Ishikawa (cell line): ENCODE measurements at regions not wholly inside any gene's neighbourhood (a gene's known extent, or its start where the extent isn't known, plus 50 kb on each side); places are given as distances from the start of the nearest gene placed in this dataset.

ENCODE experiments used
- CEBPB ChIP-seq: IDR thresholded peaks from 2 replicates; pipeline ENCODE4 v1.6.1; 2012
- CREB1 ChIP-seq: IDR thresholded peaks from 2 replicates; pipeline ENCODE4 v1.6.1; 2012; ENCODE audit warnings: low read depth
- EGR1 ChIP-seq: IDR thresholded peaks from 2 replicates; pipeline ENCODE4 v1.6.1; 2012
- EP300 ChIP-seq: IDR thresholded peaks from 2 replicates; pipeline ENCODE4 v1.6.1; 2012; ENCODE audit warnings: borderline replicate concordance
- FOXM1 ChIP-seq: IDR thresholded peaks from 2 replicates; pipeline ENCODE4 v1.6.1; 2012; ENCODE audit warnings: low read depth, borderline replicate concordance
- NFIC ChIP-seq: IDR thresholded peaks from 2 replicates; pipeline ENCODE4 v1.6.1; 2012
- RAD21 ChIP-seq: IDR thresholded peaks from 2 replicates; pipeline ENCODE4 v1.6.1; 2012; ENCODE audit warnings: low read depth
- REST ChIP-seq: IDR thresholded peaks from 2 replicates; pipeline ENCODE4 v1.6.1; 2012; ENCODE audit warnings: low read depth, mild to moderate bottlenecking
- TAF1 ChIP-seq: IDR thresholded peaks from 2 replicates; pipeline ENCODE4 v1.6.1; 2012; ENCODE audit warnings: low read depth, mild to moderate bottlenecking
- TCF12 ChIP-seq: IDR thresholded peaks from 2 replicates; pipeline ENCODE4 v1.6.1; 2012; ENCODE audit warnings: low read depth
- TEAD4 ChIP-seq: IDR thresholded peaks from 2 replicates; pipeline ENCODE4 v1.6.1; 2012
- YY1 ChIP-seq: IDR thresholded peaks from 2 replicates; pipeline ENCODE4 v1.6.1; 2012; ENCODE audit warnings: low read depth
- ZBTB7A ChIP-seq: IDR thresholded peaks from 2 replicates; pipeline ENCODE4 v1.6.1; 2012; ENCODE audit warnings: low read depth
- TF ChIP-seq, protein P1 (sequence below): IDR thresholded peaks from 2 replicates; pipeline ENCODE4 v1.6.1; 2012
- TF ChIP-seq, protein P2 (sequence below): IDR thresholded peaks from 2 replicates; pipeline ENCODE4 v1.6.1; 2012

DNA sequence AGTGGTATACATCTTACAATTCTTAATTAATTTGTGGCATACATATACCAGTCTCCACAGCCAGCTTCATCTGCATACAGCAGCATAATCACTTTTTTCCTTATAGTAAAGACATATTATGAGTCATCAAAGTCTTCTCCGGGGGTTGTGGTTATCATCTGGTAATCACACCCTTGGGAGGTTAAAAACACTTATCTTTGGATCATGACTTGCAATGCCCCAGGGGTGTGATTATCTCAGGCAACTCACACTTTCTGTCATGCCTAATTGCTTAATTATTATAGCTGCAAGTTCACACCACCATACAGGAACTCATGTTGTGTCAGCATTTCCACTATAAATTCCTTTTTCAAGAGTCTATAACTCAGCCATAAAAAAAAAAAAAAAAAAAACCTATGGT, 218.4 kb downstream of the ANXA1 start:
- TF ChIP-seq EGR1 (no peak), TAF1 (no peak), ZBTB7A (no peak), NFIC (no peak), REST (no peak), TCF12 (no peak), TEAD4 (no peak), FOXM1 (no peak)

DNA sequence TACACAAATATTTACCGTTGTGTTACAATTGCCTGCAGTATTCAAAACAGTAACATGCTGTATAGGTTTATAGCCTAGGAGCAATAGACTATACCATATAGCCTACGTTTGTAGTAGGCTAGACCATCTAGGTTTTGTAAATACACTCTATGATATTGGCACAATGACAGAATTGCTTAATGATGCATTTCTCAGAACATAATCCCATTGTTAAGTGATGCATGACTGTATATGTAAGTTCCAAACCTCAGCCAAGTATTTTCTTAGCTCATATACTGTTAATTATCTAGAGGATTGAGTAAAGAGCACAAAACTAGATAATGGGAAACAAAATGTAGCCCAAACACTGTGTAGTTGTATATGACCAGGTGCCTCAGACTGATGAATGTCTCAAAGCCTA, 220.1 kb downstream of the ANXA1 start:
- TF ChIP-seq NFIC (peak; percentile 80), YY1 (no peak), TEAD4 (no peak; the same call in 1 of the 2 replicates), RAD21 (no peak), ZBTB7A (no peak), TAF1 (no peak), EP300 (peak; percentile 33; the same call in 1 of the 2 replicates), TCF12 (no peak)
- TF ChIP-seq, protein P1, sequence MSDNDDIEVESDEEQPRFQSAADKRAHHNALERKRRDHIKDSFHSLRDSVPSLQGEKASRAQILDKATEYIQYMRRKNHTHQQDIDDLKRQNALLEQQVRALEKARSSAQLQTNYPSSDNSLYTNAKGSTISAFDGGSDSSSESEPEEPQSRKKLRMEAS: no peak

DNA sequence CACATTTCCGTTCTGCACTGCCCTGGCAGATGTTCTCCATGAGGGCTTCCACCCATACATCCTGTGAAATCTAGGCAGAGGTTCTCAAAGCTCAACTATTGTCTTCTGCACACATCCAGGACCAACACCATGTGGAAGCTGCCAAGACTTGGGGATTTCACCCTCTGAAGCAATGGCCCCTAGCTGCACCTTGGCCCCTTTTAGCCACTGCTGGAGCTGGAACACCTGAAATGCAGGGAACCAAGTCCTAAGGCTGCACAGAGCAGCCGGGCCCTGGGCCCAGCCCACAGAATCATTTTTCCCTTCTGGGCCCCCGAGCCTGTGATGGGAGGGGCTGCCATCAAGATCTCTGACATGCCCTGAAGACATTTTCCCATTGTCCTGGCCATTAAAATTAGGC, 228.7 kb downstream of the ANXA1 start:
- TF ChIP-seq TCF12 (no peak), TAF1 (no peak), FOXM1 (no peak), ZBTB7A (no peak), TEAD4 (no peak), REST (no peak), EP300 (no peak), NFIC (no peak), EGR1 (no peak), RAD21 (no peak), CREB1 (no peak), YY1 (no peak), CEBPB (no peak)
- TF ChIP-seq, protein P1: no peak
- TF ChIP-seq, protein P2, sequence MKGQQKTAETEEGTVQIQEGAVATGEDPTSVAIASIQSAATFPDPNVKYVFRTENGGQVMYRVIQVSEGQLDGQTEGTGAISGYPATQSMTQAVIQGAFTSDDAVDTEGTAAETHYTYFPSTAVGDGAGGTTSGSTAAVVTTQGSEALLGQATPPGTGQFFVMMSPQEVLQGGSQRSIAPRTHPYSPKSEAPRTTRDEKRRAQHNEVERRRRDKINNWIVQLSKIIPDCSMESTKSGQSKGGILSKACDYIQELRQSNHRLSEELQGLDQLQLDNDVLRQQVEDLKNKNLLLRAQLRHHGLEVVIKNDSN: no peak

- TF ChIP-seq, protein P1: no peak
- TF ChIP-seq, protein P2: no peak
- TF ChIP-seq TCF12 (no peak), RAD21 (no peak), ZBTB7A (no peak)
Observed at GRCh38 chr9:73402081-73403028, 250.7 kb downstream of the ANXA1 start.

GRCh38 chr9:73411494-73411893, 259.8 kb downstream of the ANXA1 start:
- TF ChIP-seq TAF1 (no peak), TEAD4 (no peak), TCF12 (no peak), NFIC (no peak), CREB1 (no peak), ZBTB7A (no peak), FOXM1 (no peak), YY1 (no peak), EP300 (no peak)

DNA sequence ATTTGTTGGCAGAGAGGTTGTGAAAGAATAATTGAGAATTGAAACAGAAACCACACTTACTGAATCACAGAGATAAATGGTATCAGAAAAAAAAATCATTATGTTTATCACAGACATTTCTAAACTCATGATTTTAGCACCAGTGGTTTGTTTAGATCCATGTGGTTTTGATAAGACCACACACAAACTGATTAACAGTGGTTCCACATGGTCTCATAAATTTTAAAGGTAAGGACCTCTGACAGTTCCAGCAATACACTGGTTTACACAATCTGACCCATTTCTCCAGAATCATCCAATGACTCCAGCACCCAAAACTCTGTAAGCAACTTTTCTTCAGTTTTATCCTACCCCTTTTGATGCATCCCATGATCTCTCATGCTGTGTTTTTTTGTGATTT, 261.2 kb downstream of the ANXA1 start:
- no peak for TF ChIP-seq EGR1
- TF ChIP-seq TAF1: no peak
- no peak for TF ChIP-seq REST
- TF ChIP-seq CEBPB: no peak
